SK-N-SH treated with all-trans-retinoic acid at 6 μM for 48 hours (cell line): ENCODE measurements at regions not wholly inside any gene's neighbourhood (a gene's known extent, or its start where the extent isn't known, plus 50 kb on each side); places are given as distances from the start of the nearest gene placed in this dataset.

Source experiments
- ATAC-seq: fragments of 200-7000 bp; cut with Tn5 transposase; 3 replicates; pipeline ENCODE4 v1.9.1; 2020; ENCODE audit warnings: mild to moderate bottlenecking, moderate library complexity
- ARNTL ChIP-seq: fragments of 450-650 bp; formaldehyde crosslinking; IDR thresholded peaks from 2 replicates; pipeline ENCODE4 v1.5.0; 2020; ENCODE audit warnings: low read depth, mild to moderate bottlenecking, moderate library complexity, borderline replicate concordance
- BACH2 ChIP-seq: fragments of 250-450 bp; sonication (Bioruptor Pico); IDR thresholded peaks from 2 replicates; pipeline ENCODE4 v1.9.0; 2021; ENCODE audit warnings: mild to moderate bottlenecking, borderline replicate concordance
- CREB5 ChIP-seq: fragments of 250-450 bp; sonication (Bioruptor Pico); IDR thresholded peaks from 2 replicates; pipeline ENCODE4 v1.5.1; 2020; ENCODE audit warnings: low read depth, mild to moderate bottlenecking, moderate library complexity
- CSDC2 ChIP-seq: fragments of 250-450 bp; sonication (Bioruptor Pico); IDR thresholded peaks from 2 replicates; pipeline ENCODE4 v1.5.0; 2020; ENCODE audit warnings: mild to moderate bottlenecking, moderate library complexity
- CSRNP3 ChIP-seq: fragments of 250-450 bp; sonication (Bioruptor Pico); IDR thresholded peaks from 2 replicates; pipeline ENCODE4 v1.5.1; 2021; ENCODE audit warnings: mild to moderate bottlenecking, moderate library complexity
- GLIS3 ChIP-seq: fragments of 250-450 bp; sonication (Bioruptor Pico); IDR thresholded peaks from 2 replicates; pipeline ENCODE4 v1.5.0; 2020; ENCODE audit warnings: mild to moderate bottlenecking, moderate library complexity
- ISL1 ChIP-seq: fragments of 250-450 bp; sonication (Bioruptor Pico); IDR thresholded peaks from 2 replicates; pipeline ENCODE4 v2.1.2; 2022; ENCODE audit warnings: mild to moderate bottlenecking, moderate library complexity
- OSR1 ChIP-seq: fragments of 250-450 bp; sonication (Bioruptor Pico); IDR thresholded peaks from 2 replicates; pipeline ENCODE4 v1.8.0; 2022; ENCODE audit warnings: moderate library complexity, mild to moderate bottlenecking, inconsistent platforms
- POU6F1 ChIP-seq: fragments of 250-450 bp; sonication (Bioruptor Pico); IDR thresholded peaks from 2 replicates; pipeline ENCODE4 v1.8.0; 2021; ENCODE audit warnings: low read depth, mild to moderate bottlenecking, moderate library complexity, borderline replicate concordance
- PPARA ChIP-seq: fragments of 250-450 bp; sonication (Bioruptor Pico); IDR thresholded peaks from 2 replicates; pipeline ENCODE4 v1.5.0; 2020; ENCODE audit warnings: mild to moderate bottlenecking, borderline replicate concordance
- SNAI2 ChIP-seq: fragments of 250-450 bp; sonication (Bioruptor Pico); IDR thresholded peaks from 2 replicates; pipeline ENCODE4 v1.5.0; 2020; ENCODE audit warnings: mild to moderate bottlenecking, moderate library complexity
- TCF4 ChIP-seq: fragments of 250-450 bp; sonication (Bioruptor Pico); IDR thresholded peaks from 2 replicates; pipeline ENCODE4 v1.8.0; 2021; ENCODE audit warnings: mild to moderate bottlenecking, moderate library complexity, borderline replicate concordance
- TOX ChIP-seq: fragments of 250-450 bp; sonication (Bioruptor Pico); IDR thresholded peaks from 2 replicates; pipeline ENCODE4 v1.8.0; 2021; ENCODE audit warnings: mild to moderate bottlenecking, moderate library complexity, borderline replicate concordance
- TSHZ2 ChIP-seq: fragments of 250-450 bp; sonication (Bioruptor Pico); IDR thresholded peaks from 2 replicates; pipeline ENCODE4 v1.5.0; 2020; ENCODE audit warnings: mild to moderate bottlenecking, moderate library complexity
- ZC3H10 ChIP-seq: fragments of 250-450 bp; sonication (Bioruptor Pico); IDR thresholded peaks from 2 replicates; pipeline ENCODE4 v1.5.1; 2021; ENCODE audit warnings: mild to moderate bottlenecking, moderate library complexity
- ZFP3 ChIP-seq: fragments of 250-450 bp; sonication (Bioruptor Pico); IDR thresholded peaks from 2 replicates; pipeline ENCODE4 v1.5.0; 2020; ENCODE audit warnings: mild to moderate bottlenecking, moderate library complexity
- ZFP30 ChIP-seq: fragments of 450-650 bp; formaldehyde crosslinking; IDR thresholded peaks from 2 replicates; pipeline ENCODE4 v1.5.0; 2022; ENCODE audit warnings: mild to moderate bottlenecking, moderate library complexity
- ZNF565 ChIP-seq: fragments of 450-650 bp; formaldehyde crosslinking; conservative IDR thresholded peaks from 2 replicates; pipeline ENCODE4 v1.5.0; 2020; ENCODE audit warnings: low read depth, mild to moderate bottlenecking, moderate library complexity
- ZNF70 ChIP-seq: fragments of 450-650 bp; formaldehyde crosslinking; IDR thresholded peaks from 2 replicates; pipeline ENCODE4 v1.5.0; 2020; ENCODE audit warnings: mild to moderate bottlenecking, moderate library complexity
- ZNF8 ChIP-seq: fragments of 450-650 bp; formaldehyde crosslinking; IDR thresholded peaks from 2 replicates; pipeline ENCODE4 v1.5.0; 2020; ENCODE audit warnings: mild to moderate bottlenecking, moderate library complexity

GRCh38 chr4:123750044-123750443 is 353.4 kb downstream of the SPRY1 start:
- peak; percentile 62 for ATAC-seq
- TF ChIP-seq ARNTL (CRISPR knock-in tag) = no peak
- TF ChIP-seq BACH2 = no peak
- TF ChIP-seq TOX (CRISPR knock-in tag) = no peak
- no peak for TF ChIP-seq ZC3H10
- no peak for TF ChIP-seq ISL1
- no peak for TF ChIP-seq CSRNP3
- no peak for TF ChIP-seq TCF4
- TF ChIP-seq PPARA (CRISPR knock-in tag) = no peak
- TF ChIP-seq ZNF565 (CRISPR knock-in tag) = no peak
- no peak for TF ChIP-seq CREB5 (CRISPR knock-in tag)
- no peak for TF ChIP-seq ZFP3 (CRISPR knock-in tag)
- no peak for TF ChIP-seq OSR1 (CRISPR knock-in tag)
- no peak for TF ChIP-seq POU6F1 (CRISPR knock-in tag)
- no peak for TF ChIP-seq SNAI2 (CRISPR knock-in tag)

- ATAC-seq = no peak
- no peak for TF ChIP-seq CSDC2 (CRISPR knock-in tag)
- no peak for TF ChIP-seq GLIS3 (CRISPR knock-in tag)
- no peak for TF ChIP-seq ZFP3 (CRISPR knock-in tag)
- TF ChIP-seq CREB5 (CRISPR knock-in tag) = no peak
- no peak for TF ChIP-seq CSRNP3
- TF ChIP-seq ZC3H10 = no peak
- TF ChIP-seq TOX (CRISPR knock-in tag) = no peak
- TF ChIP-seq PPARA (CRISPR knock-in tag) = no peak
- no peak for TF ChIP-seq TCF4
- no peak for TF ChIP-seq ZNF565 (CRISPR knock-in tag)
- no peak for TF ChIP-seq TSHZ2 (CRISPR knock-in tag)
Measured at GRCh38 chr4:123755655-123756054, 359.1 kb downstream of the SPRY1 start.

GRCh38 chr4:123767806-123768205 is 371.2 kb downstream of the SPRY1 start:
- no peak for ATAC-seq
- TF ChIP-seq OSR1 (CRISPR knock-in tag) = no peak
- no peak for TF ChIP-seq BACH2
- TF ChIP-seq ZNF8 (CRISPR knock-in tag) = no peak
- no peak for TF ChIP-seq ZFP3 (CRISPR knock-in tag)
- TF ChIP-seq ARNTL (CRISPR knock-in tag) = no peak
- TF ChIP-seq ZFP30 (CRISPR knock-in tag) = no peak
- no peak for TF ChIP-seq CSRNP3
- TF ChIP-seq TSHZ2 (CRISPR knock-in tag) = no peak
- TF ChIP-seq TCF4 = no peak
- no peak for TF ChIP-seq ISL1
- no peak for TF ChIP-seq ZNF70 (CRISPR knock-in tag)
- TF ChIP-seq ZC3H10 = no peak
- TF ChIP-seq PPARA (CRISPR knock-in tag) = no peak
- no peak for TF ChIP-seq GLIS3 (CRISPR knock-in tag)
